Transverse colon (tissue), 4 donors: ENCODE measurements at regions not wholly inside any gene's neighbourhood (a gene's known extent, or its start where the extent isn't known, plus 50 kb on each side); places are given as distances from the start of the nearest gene placed in this dataset.

Source experiments
- EP300 ChIP-seq: sonication (generic); formaldehyde crosslinking; IDR thresholded peaks from one replicate; pipeline ENCODE4 v1.6.1; 2017; ENCODE audit warnings: antibody characterized with exemption, low read depth
- POLR2A ChIP-seq: fragments of 450-650 bp; IDR thresholded peaks from one replicate; pipeline ENCODE4 v1.6.1; 2016; ENCODE audit warnings: antibody characterized with exemption, mild to moderate bottlenecking, moderate library complexity
- POLR2AphosphoS5 ChIP-seq, 3 donors: sonication (generic); formaldehyde crosslinking; IDR thresholded peaks; one replicate each; pipeline ENCODE4 v1.6.1; 2016; ENCODE audit warnings: antibody characterized with exemption in 3 of 3
- TF ChIP-seq, protein P1 (sequence below), 5 experiments: fragments of 200-600 bp in 3 of 5; fragments of 450-650 bp in 2 of 5; sonication (generic) in 3 of 5; IDR thresholded peaks; 1 replicate in 2 of 5; 2 replicates in 3 of 5; pipeline ENCODE4 v1.5.1; 2016 to 2017; ENCODE audit warnings: antibody characterized with exemption in 5 of 5, inconsistent platforms in 3 of 5, mild to moderate bottlenecking in 2 of 5, moderate library complexity in 1 of 5

DNA sequence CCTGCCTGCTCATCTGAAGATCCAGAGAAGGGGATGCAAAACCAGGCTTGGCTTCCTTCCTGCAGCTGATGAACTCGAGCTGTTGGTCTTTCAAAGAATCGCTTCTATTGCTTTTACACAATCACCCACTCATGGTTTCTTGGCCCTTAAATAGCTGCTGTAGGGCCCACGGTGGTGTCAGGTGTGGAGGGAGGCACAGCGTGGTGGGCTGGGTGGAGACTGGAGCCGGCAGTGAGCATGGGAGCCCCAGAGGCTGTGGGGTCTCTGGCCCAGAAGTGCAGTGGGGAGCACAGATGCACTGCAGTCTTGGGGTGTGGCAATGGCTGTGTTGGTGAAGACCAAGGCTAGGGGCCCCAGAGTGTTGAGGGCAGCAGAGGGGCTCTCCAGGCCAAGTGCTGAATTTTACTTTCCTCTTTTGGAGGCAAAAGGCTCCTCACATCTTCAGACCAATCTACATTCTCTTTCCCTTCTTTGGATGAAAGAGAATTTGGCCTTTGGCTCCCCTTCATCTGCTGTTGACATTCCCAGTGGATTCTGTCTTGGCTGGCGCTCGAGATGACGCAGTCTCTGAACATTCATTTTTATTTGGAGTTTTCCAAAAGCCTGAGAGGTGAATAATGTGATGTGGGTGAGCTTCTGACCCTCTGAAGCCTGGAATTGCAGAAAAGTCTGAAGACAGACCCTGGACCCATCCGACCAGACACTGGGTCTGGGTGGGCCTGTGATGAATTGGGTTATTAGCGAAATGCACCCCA, 70.1 kb upstream of the ASB18 start:
- TF ChIP-seq POLR2A (no peak), POLR2AphosphoS5 (IDR thresholded peaks at IDR 0.05) (peak in 1 of 3 donors; percentile 14), EP300 (no peak)
- TF ChIP-seq, protein P1, sequence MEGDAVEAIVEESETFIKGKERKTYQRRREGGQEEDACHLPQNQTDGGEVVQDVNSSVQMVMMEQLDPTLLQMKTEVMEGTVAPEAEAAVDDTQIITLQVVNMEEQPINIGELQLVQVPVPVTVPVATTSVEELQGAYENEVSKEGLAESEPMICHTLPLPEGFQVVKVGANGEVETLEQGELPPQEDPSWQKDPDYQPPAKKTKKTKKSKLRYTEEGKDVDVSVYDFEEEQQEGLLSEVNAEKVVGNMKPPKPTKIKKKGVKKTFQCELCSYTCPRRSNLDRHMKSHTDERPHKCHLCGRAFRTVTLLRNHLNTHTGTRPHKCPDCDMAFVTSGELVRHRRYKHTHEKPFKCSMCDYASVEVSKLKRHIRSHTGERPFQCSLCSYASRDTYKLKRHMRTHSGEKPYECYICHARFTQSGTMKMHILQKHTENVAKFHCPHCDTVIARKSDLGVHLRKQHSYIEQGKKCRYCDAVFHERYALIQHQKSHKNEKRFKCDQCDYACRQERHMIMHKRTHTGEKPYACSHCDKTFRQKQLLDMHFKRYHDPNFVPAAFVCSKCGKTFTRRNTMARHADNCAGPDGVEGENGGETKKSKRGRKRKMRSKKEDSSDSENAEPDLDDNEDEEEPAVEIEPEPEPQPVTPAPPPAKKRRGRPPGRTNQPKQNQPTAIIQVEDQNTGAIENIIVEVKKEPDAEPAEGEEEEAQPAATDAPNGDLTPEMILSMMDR (IDR thresholded peaks at IDR 0.05) = no peak
